ENCODE measurements at regions not wholly inside any gene's neighbourhood (a gene's known extent, or its start where the extent isn't known, plus 50 kb on each side); places are given as distances from the start of the nearest gene placed in this dataset.
A peak's percentile ranks its signal among the peaks of the same experiment; 100 is the strongest.

- no peak for TF ChIP-seq KDM1A (IDR thresholded peaks at IDR 0.05; ENCODE audit: low read depth)
- TF ChIP-seq E2F6 (IDR thresholded peaks at IDR 0.05; ENCODE audit: borderline replicate concordance, low read depth): no peak
- no peak for TF ChIP-seq RCOR1 (IDR thresholded peaks at IDR 0.05; ENCODE audit: low read depth, low read length)
- TF ChIP-seq ELK1 (IDR thresholded peaks at IDR 0.05; ENCODE audit: low read depth, low read length): no peak
- no peak for TF ChIP-seq ZSCAN20 (CRISPR knock-in tag; IDR thresholded peaks at IDR 0.05)
- no peak for TF ChIP-seq CEBPB (IDR thresholded peaks at IDR 0.05)
- no peak for TF ChIP-seq TP53 (CRISPR knock-in tag; IDR thresholded peaks at IDR 0.05)
- no peak for TF ChIP-seq GATA3 (IDR thresholded peaks at IDR 0.05; ENCODE audit: borderline replicate concordance)
- TF ChIP-seq HOXB13 (CRISPR knock-in tag; IDR thresholded peaks at IDR 0.05; ENCODE audit: low read depth): no peak
- TF ChIP-seq HES2 (IDR thresholded peaks at IDR 0.05): no peak
- no peak for TF ChIP-seq EP300 (IDR thresholded peaks at IDR 0.05)
- TF ChIP-seq EHMT2 (IDR thresholded peaks at IDR 0.05; ENCODE audit: low read depth): no peak
- no peak for TF ChIP-seq ZNF302 (CRISPR knock-in tag; IDR thresholded peaks at IDR 0.05)
- no peak for TF ChIP-seq RARB (CRISPR knock-in tag; IDR thresholded peaks at IDR 0.05)
- no peak for TF ChIP-seq POLR2AphosphoS2 (conservative IDR thresholded peaks at IDR 0.05; ENCODE audit: low read length)
- POLR2A ChIA-PET: no interaction called here
- FAIRE-seq (no peak), ATAC-seq (no peak), DNase-seq (ENCODE audit: low read depth in 1 of 2, low spot score in 1 of 2) (no peak)
- H3K4me3 ChIP-seq: no peak overlapping the region
- 47% methylated on average over 2 of the region's 2 CpGs for WGBS (ENCODE audit: missing lambda C conversion rate)
- CTCF ChIA-PET: no interaction called here
- H3K9me3 ChIP-seq: no peaks in the 10 kb centered on the region
- peaks cover 35% of the 10 kb centered on the region for H3K4me1 ChIP-seq
- 0 out of 6 replicates have a peak overlapping the region, but pooled peaks of 1 of the 2 experiments have one; percentile 70 for H3K27ac ChIP-seq
- H3K4me2 ChIP-seq: peak overlapping the region; percentile 22; the same call in 2 of the 3 replicates
Observed at GRCh38 chr1:56189454-56189853, 389.9 kb downstream of the PLPP3 start.

- TF ChIP-seq MYC (IDR thresholded peaks at IDR 0.05; ENCODE audit: borderline replicate concordance, low read length) (no peak), EHF (CRISPR knock-in tag; IDR thresholded peaks at IDR 0.05) (no peak), HES2 (IDR thresholded peaks at IDR 0.05) (no peak), PBX3 (IDR thresholded peaks at IDR 0.05) (no peak), CHD2 (IDR thresholded peaks at IDR 0.05; ENCODE audit: low read length, partially characterized antibody) (no peak), MAX (IDR thresholded peaks at IDR 0.05) (no peak), NFE2L2 (conservative IDR thresholded peaks at IDR 0.05; ENCODE audit: low read length) (no peak), NR3C1 (IDR thresholded peaks at IDR 0.05) (no peak), BCL3 (IDR thresholded peaks at IDR 0.05) (no peak), ESRRA (IDR thresholded peaks at IDR 0.05; ENCODE audit: borderline replicate concordance, low read length) (no peak), ATOH8 (CRISPR knock-in tag; IDR thresholded peaks at IDR 0.05; ENCODE audit: low read depth) (no peak), POLR2A (IDR thresholded peaks at IDR 0.05; ENCODE audit: low read length) (no peak), CTCF (IDR thresholded peaks at IDR 0.05) (no peak)
- Histone ChIP-seq H3K4me2 (peak overlapping the region; percentile 22), H3K27ac (no peak overlapping the region), H3K4me1 (peaks cover 35% of the 10 kb centered on the region), H3K9me3 (no peaks in the 10 kb centered on the region), H3K4me3 (no peak overlapping the region)
- ChIA-PET POLR2A (no interaction called here), CTCF (no interaction called here)
- FAIRE-seq: no peak
- no peak for ATAC-seq
- 55% methylated on average over 3 of the region's 3 CpGs for WGBS (ENCODE audit: missing lambda C conversion rate)
- no peak for DNase-seq (ENCODE audit: low read depth in 1 of 2, low spot score in 1 of 2)
Observed at GRCh38 chr1:56188855-56189254, 390.5 kb downstream of the PLPP3 start.
